ENCODE measurements at regions not wholly inside any gene's neighbourhood (a gene's known extent, or its start where the extent isn't known, plus 50 kb on each side); places are given as distances from the start of the nearest gene placed in this dataset.
"Not testable (repeated sequence)": the region's sequence is repeated elsewhere in the genome, so short reads cannot be mapped to it uniquely, and the experiment has no call there.

DNA sequence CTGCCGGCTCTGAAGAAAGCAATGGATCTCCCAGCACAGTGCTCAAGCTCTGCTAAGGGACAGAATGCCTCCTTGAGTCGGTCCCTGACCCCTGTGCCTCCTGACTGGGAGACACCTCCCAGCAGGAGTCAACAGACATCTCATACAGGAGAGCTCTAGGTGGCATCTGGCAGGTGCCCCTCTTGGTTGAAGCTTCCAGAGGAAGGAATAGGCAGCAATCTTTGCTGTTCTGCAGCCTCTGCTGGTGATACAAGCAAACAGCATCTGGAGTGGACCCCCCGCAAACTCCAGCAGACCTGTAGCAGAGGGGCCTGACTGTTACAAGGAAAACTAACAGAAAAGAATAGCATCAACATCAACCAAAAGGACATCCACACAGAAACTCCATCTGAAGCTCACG, 123.9 kb upstream of the GCFC2 start:
- H3K36me3 ChIP-seq (replicated peaks in 1 of 2; ENCODE audit: control insufficient read depth in 1 of 2, insufficient read depth in 2 of 2, low read length in 2 of 2); in situ Hi-C loops (cut with HindIII; ENCODE audit: extremely low pct_ligation_motif_present, low pct_unique_long_range_greater_than_20kb): not testable (repeated sequence)

DNA sequence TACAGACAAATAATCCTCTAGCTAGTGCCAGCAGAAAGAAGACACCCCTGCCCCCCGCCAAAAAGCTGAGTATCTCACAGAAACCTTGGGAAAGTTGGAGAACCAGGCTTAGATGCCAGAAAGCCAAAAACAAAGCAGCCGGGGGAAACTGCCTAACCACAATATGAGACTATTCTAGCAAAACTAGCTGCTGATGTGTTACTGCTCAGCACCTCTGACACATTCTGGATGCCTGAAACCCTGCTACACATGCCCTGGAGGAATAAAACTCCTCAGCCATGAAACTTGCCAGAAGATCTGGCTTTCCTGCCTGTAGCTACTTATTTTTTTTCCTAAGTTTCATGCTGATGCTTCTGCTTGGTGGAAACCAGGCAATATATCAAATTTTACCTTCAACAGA, 122.7 kb upstream of the GCFC2 start:
- FAIRE-seq (no peak), ATAC-seq (no peak), DNase-seq (ENCODE audit: low spot score) (no peak)
- Histone ChIP-seq H3K27ac (ENCODE audit: extremely low read length, insufficient read depth, low read length) (no peak overlapping the region), H3K36me3 (replicated peaks in 1 of 2; ENCODE audit: control insufficient read depth in 1 of 2, insufficient read depth in 2 of 2, low read length in 2 of 2) (no peaks in the 10 kb centered on the region), H3K4me1 (ENCODE audit: insufficient read depth, low read length) (no peaks in the 10 kb centered on the region), H3K27me3 (ENCODE audit: control insufficient read depth in 1 of 2, insufficient read depth in 2 of 2, low read length in 2 of 2) (no peaks in the 10 kb centered on the region), H3K9me3 (ENCODE audit: low read length) (no peaks in the 10 kb centered on the region), H3K9ac (ENCODE audit: insufficient read depth, low read depth, low read length) (no peak overlapping the region), H3K4me3 (replicated peaks in 1 of 3; ENCODE audit: insufficient read depth in 1 of 3, low read depth in 2 of 3, low read length in 3 of 3) (no peak overlapping the region), H4K20me1 (ENCODE audit: insufficient read depth, low read length) (no peaks in the 10 kb centered on the region), H3K79me2 (ENCODE audit: insufficient read depth, low read length) (no peaks in the 10 kb centered on the region), H2AFZ (ENCODE audit: low read length) (no peak overlapping the region), H3K4me2 (ENCODE audit: low read depth, low read length) (no peak overlapping the region)
- intact Hi-C loops (cut with micrococcal nuclease; ENCODE audit: unreplicated experiment), result no loop called here
- no TSS peak for BruUV-seq (replicated peaks)
- CTCF ChIA-PET (ENCODE audit: low intra/inter-chr PET ratio, low total read pairs), result no interaction called here
- in situ Hi-C loops (cut with HindIII; ENCODE audit: extremely low pct_ligation_motif_present, low pct_unique_long_range_greater_than_20kb), result no loop called here
- WGBS (ENCODE audit: low lambda C conversion rate), result 0% methylated on average over 2 of the region's 2 CpGs
- POLR2A ChIA-PET, result no interaction called here
- TF ChIP-seq ERF (CRISPR knock-in tag; IDR thresholded peaks at IDR 0.05) (no peak), ATM (IDR thresholded peaks at IDR 0.05; ENCODE audit: borderline replicate concordance) (no peak), ZNF354B (CRISPR knock-in tag; IDR thresholded peaks at IDR 0.05) (no peak), MLLT10 (CRISPR knock-in tag; IDR thresholded peaks at IDR 0.05) (no peak), GLI4 (CRISPR knock-in tag; IDR thresholded peaks at IDR 0.05; ENCODE audit: borderline replicate concordance) (no peak), PAWR (CRISPR knock-in tag; IDR thresholded peaks at IDR 0.05; ENCODE audit: borderline replicate concordance) (no peak), ZNF709 (CRISPR knock-in tag; IDR thresholded peaks at IDR 0.05) (no peak), SMARCC2 (IDR thresholded peaks at IDR 0.05) (no peak), SNAI1 (CRISPR knock-in tag; IDR thresholded peaks at IDR 0.05; ENCODE audit: borderline replicate concordance) (no peak), MXI1 (IDR thresholded peaks at IDR 0.05; ENCODE audit: borderline replicate concordance, low read depth, low read length) (no peak), ZNF589 (CRISPR knock-in tag; conservative IDR thresholded peaks at IDR 0.05) (no peak), NFKBIZ (CRISPR knock-in tag; IDR thresholded peaks at IDR 0.05) (no peak), EHMT2 (IDR thresholded peaks at IDR 0.05; ENCODE audit: borderline replicate concordance, low read depth, low read length) (no peak), POLR2AphosphoS2 (IDR thresholded peaks at IDR 0.05; ENCODE audit: low read depth, low read length) (no peak)

More for the DNA sequence above, 123.9 kb upstream of the GCFC2 start:
- H3K27ac ChIP-seq (ENCODE audit: extremely low read length, insufficient read depth, low read length); H3K4me2 ChIP-seq (ENCODE audit: low read depth, low read length); intact Hi-C loops (cut with micrococcal nuclease; ENCODE audit: unreplicated experiment); ATAC-seq; POLR2A ChIA-PET; H3K9me3 ChIP-seq (ENCODE audit: low read length); FAIRE-seq; BruUV-seq (replicated peaks); H3K27me3 ChIP-seq (ENCODE audit: control insufficient read depth in 1 of 2, insufficient read depth in 2 of 2, low read length in 2 of 2); H2AFZ ChIP-seq (ENCODE audit: low read length); H4K20me1 ChIP-seq (ENCODE audit: insufficient read depth, low read length); H3K4me1 ChIP-seq (ENCODE audit: insufficient read depth, low read length); H3K79me2 ChIP-seq (ENCODE audit: insufficient read depth, low read length); H3K4me3 ChIP-seq (replicated peaks in 1 of 3; ENCODE audit: insufficient read depth in 1 of 3, low read depth in 2 of 3, low read length in 3 of 3); H3K9ac ChIP-seq (ENCODE audit: insufficient read depth, low read depth, low read length): not testable (repeated sequence)
- CTCF ChIA-PET (ENCODE audit: low intra/inter-chr PET ratio, low total read pairs), result interaction anchor here (0.7 kb wide), 1 partner anchor 194 kb away, joined by 3 read pairs; no protein-coding TSS in a partner anchor
- 10% methylated on average over 4 of the region's 4 CpGs for WGBS (ENCODE audit: low lambda C conversion rate)
- DNase-seq (ENCODE audit: low spot score), result peak; percentile 9
- TF ChIP-seq SMC3 (IDR thresholded peaks at IDR 0.05; ENCODE audit: low read length) (peak; percentile 30; the same call in 1 of the 2 replicates), CTCF (CRISPR knock-in tag; IDR thresholded peaks at IDR 0.05) (peak; percentile 32; the same call in 1 of the 2 replicates), RAD21 (CRISPR knock-in tag; IDR thresholded peaks at IDR 0.05) (peak; percentile 33; the same call in 1 of the 2 replicates)
